Right cardiac atrium (tissue), 5 donors: ENCODE measurements at regions not wholly inside any gene's neighbourhood (a gene's known extent, or its start where the extent isn't known, plus 50 kb on each side); places are given as distances from the start of the nearest gene placed in this dataset.

Experiments
- ATAC-seq, 2 donors: fragments of 200-7000 bp; cut with Tn5 transposase; one replicate each; pipeline versions ENCODE4 v1.8.0 to v1.9.1; 2020; ENCODE audit warnings: moderate library complexity in 2 of 2, mild to moderate bottlenecking in 1 of 2
- DNase-seq, 3 donors: peaks; one replicate each; pipeline ENCODE4 v3.0.0-alpha.2; 2020
- H3K27ac ChIP-seq: one replicate; pipeline ENCODE4 v1.5.1; 2013; ENCODE audit warnings: mild to moderate bottlenecking, low read length, control low read depth, moderate library complexity
- H3K27me3 ChIP-seq: one replicate; pipeline ENCODE4 v1.6.1; 2013; ENCODE audit not compliant: control insufficient read depth, insufficient read depth
- H3K4me1 ChIP-seq: one replicate; pipeline ENCODE4 v1.6.1; 2013; ENCODE audit warnings: low read length; ENCODE audit not compliant: control insufficient read depth, insufficient read depth
- H3K4me3 ChIP-seq: one replicate; pipeline ENCODE4 v1.5.1; 2013; ENCODE audit warnings: low read length, control low read depth
- H3K9me3 ChIP-seq: one replicate; pipeline ENCODE4 v1.6.1; 2013; ENCODE audit warnings: low read length; ENCODE audit not compliant: control insufficient read depth
- WGBS: extraction: QIAGEN DNeasy Blood & Tissue Kit; methylation state at CpG from one replicate; pipeline ENCODE4 v1.1.7; 2013; 5-methylcytosine and 5-hydroxymethylcytosine counted together
- intact Hi-C, 4 donors: fragments of 100-400 bp; cut with DNase I; formaldehyde crosslinking; loops; one replicate each; pipeline versions ENCODE4 v1.11.0 to v1.14.0; 2022 to 2023
- donor health status: healthy with polysubstance abuse.
- donor health status: DM: no; HTN: yes; CAD: no.
- donor health status: DM: no; HTN: no; CAD: no.
- donor health status: DM: no; HTN: yes; CAD: no; lungs with severe emphysema.
- donor health status: DM: yes; HTN: yes; CAD: no.

- H3K27ac ChIP-seq = no peak overlapping the region
- intact Hi-C loops = no loop called here
- no peaks in the 10 kb centered on the region for H3K27me3 ChIP-seq
- no peaks in the 10 kb centered on the region for H3K4me1 ChIP-seq
- ATAC-seq (no peak), DNase-seq (no peak)
- no peaks in the 10 kb centered on the region for H3K9me3 ChIP-seq
- no peak overlapping the region for H3K4me3 ChIP-seq
These were observed 52.5 kb upstream of the PITX2 start for GRCh38 chr4:110675426-110675825.

DNA sequence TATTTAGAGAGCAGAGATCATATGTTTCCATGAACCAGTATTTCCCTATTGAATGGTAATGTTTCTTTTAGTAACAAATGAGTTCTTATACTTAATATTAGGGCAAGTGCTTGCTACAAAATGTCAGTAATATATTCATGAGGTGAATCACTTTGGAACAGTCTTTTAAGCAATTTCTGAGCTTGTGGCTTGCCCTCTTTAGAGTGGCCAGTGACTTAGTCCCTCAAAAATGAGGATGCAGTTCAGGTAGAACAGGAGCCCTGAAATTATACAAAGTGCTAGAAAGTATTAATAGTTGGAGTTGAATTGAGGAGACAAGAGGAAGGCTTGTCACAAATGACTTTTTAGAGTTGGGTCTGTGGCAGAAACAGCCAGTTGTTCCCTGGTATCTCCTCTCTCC lies 53.4 kb upstream of the PITX2 start:
- Histone ChIP-seq H3K9me3 (no peaks in the 10 kb centered on the region), H3K4me3 (no peak overlapping the region), H3K27me3 (no peaks in the 10 kb centered on the region), H3K4me1 (no peaks in the 10 kb centered on the region), H3K27ac (no peak overlapping the region)
- DNase-seq (no peak), ATAC-seq (no peak)
- intact Hi-C loops = no loop called here

- Histone ChIP-seq H3K4me1 (no peaks in the 10 kb centered on the region), H3K9me3 (no peaks in the 10 kb centered on the region), H3K27me3 (no peaks in the 10 kb centered on the region), H3K27ac (no peak overlapping the region), H3K4me3 (no peak overlapping the region)
- intact Hi-C loops = no loop called here
- WGBS = 21% methylated on average over 1 of the region's 1 CpG
- DNase-seq = peak in 2 of 3 donors; percentile 13 to 45
- ATAC-seq = no peak
These were observed 55.8 kb upstream of the PITX2 start for GRCh38 chr4:110678517-110679227.

GRCh38 chr4:110680265-110680664 lies 57.4 kb upstream of the PITX2 start:
- WGBS = 65% methylated on average over 4 of the region's 4 CpGs
- no peaks in the 10 kb centered on the region for H3K4me1 ChIP-seq
- H3K27me3 ChIP-seq = no peaks in the 10 kb centered on the region
- no peak overlapping the region for H3K27ac ChIP-seq
- ATAC-seq = no peak
- intact Hi-C loops = no loop called here
- DNase-seq = no peak
- H3K4me3 ChIP-seq = no peak overlapping the region
- H3K9me3 ChIP-seq = no peaks in the 10 kb centered on the region

DNA sequence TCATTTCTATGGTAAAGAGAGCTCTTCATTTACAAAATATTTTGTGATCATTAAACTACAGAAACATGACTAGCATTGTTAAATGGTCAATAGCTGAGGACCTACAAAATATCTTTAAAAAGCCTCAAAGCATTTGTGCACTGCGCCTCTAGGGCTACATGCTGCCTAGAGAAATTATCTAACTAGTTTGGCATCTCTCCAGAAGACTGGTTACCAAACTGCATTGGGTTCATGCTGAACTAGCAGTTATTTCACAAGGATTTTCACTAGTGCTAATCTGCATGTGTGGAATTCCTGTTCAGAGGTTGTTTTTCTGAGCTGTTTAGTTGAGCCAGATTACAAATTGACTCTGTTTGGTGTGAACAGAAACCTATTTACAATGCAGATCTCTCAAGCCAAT lies 58.5 kb upstream of the PITX2 start:
- H3K4me3 ChIP-seq = no peak overlapping the region
- no peaks in the 10 kb centered on the region for H3K4me1 ChIP-seq
- no peak overlapping the region for H3K27ac ChIP-seq
- no peaks in the 10 kb centered on the region for H3K9me3 ChIP-seq
- no peaks in the 10 kb centered on the region for H3K27me3 ChIP-seq
- intact Hi-C loops = no loop called here
- WGBS = 68% methylated on average over 1 of the region's 1 CpG
- DNase-seq (no peak), ATAC-seq (no peak)

GRCh38 chr4:110682311-110682710 lies 59.4 kb upstream of the PITX2 start:
- 80% methylated on average over 1 of the region's 1 CpG for WGBS
- no peak overlapping the region for H3K27ac ChIP-seq

GRCh38 chr4:110683601-110684000 lies 60.7 kb upstream of the PITX2 start:
- intact Hi-C loops = no loop called here
- no peaks in the 10 kb centered on the region for H3K9me3 ChIP-seq
- H3K27me3 ChIP-seq = no peaks in the 10 kb centered on the region
- DNase-seq = no peak
- WGBS = 82% methylated on average over 11 of the region's 11 CpGs
- H3K4me1 ChIP-seq = no peaks in the 10 kb centered on the region
- no peak overlapping the region for H3K4me3 ChIP-seq
- no peak for ATAC-seq
- no peak overlapping the region for H3K27ac ChIP-seq

More at GRCh38 chr4:110682311-110682710, 59.4 kb upstream of the PITX2 start:
- H3K9me3 ChIP-seq = no peaks in the 10 kb centered on the region
- intact Hi-C loops = no loop called here
- no peaks in the 10 kb centered on the region for H3K4me1 ChIP-seq
- ATAC-seq (no peak), DNase-seq (no peak)
- no peaks in the 10 kb centered on the region for H3K27me3 ChIP-seq
- H3K4me3 ChIP-seq = no peak overlapping the region

DNA sequence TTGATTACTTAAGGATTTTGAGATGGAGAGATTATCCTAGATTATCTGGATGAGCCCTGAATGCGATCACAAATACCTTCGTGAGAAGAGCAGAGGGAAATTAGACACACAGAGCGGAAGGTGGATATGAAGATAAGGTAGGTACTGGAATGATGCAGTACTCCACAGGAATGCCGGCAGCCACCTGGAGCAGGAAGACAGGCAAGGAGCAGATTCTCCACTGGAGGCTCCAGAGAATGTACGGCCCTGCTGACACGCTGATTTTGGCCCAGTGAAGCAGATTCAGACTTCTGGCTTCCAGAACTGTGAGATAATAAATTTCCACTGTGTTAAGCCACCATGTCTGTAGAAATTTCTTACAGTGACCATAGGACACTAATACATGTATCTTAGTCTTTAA lies 79.4 kb upstream of the PITX2 start:
- ATAC-seq (no peak), DNase-seq (no peak)
- intact Hi-C loops = no loop called here
- WGBS = 80% methylated on average over 6 of the region's 6 CpGs
- H3K27ac ChIP-seq = no peak overlapping the region
- no peaks in the 10 kb centered on the region for H3K4me1 ChIP-seq
- no peaks in the 10 kb centered on the region for H3K9me3 ChIP-seq
- no peaks in the 10 kb centered on the region for H3K27me3 ChIP-seq
- H3K4me3 ChIP-seq = no peak overlapping the region

DNA sequence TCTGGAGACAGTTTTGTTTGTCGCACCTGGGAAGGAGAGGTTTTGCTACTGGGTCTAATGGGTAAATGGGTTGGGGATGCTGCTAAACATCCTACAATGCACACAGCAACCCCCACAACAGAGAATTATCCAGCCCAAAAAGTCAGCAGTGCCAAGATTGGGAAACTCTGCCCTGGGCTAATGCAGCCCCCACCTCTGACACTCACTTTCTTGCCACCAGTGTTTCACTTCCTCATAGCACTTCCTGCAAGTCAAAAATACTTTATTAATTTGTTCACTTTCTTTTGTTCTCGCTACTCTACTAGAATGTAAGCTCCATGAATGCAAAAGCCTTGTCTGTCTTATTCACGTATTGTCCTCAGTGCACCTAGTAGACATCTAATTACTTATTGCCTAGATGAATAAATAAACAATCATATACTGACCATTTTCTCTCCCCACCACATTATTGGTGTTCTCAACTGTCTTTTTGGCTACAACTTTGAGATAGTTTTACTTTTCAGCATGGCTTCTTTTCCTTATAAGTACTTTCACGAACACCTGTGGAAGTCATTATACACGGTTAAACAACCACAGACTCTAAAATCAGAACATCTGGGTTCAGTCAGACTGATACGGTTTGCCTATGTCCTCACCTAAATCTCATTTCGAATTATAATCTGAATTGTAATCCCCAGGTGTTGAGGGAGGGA lies 82.0 kb upstream of the PITX2 start:
- WGBS = 79% methylated on average over 7 of the region's 7 CpGs
- Histone ChIP-seq H3K9me3 (no peaks in the 10 kb centered on the region), H3K4me1 (no peaks in the 10 kb centered on the region), H3K27me3 (no peaks in the 10 kb centered on the region), H3K27ac (no peak overlapping the region), H3K4me3 (no peak overlapping the region)
- intact Hi-C loops = no loop called here
- ATAC-seq (no peak), DNase-seq (no peak)

DNA sequence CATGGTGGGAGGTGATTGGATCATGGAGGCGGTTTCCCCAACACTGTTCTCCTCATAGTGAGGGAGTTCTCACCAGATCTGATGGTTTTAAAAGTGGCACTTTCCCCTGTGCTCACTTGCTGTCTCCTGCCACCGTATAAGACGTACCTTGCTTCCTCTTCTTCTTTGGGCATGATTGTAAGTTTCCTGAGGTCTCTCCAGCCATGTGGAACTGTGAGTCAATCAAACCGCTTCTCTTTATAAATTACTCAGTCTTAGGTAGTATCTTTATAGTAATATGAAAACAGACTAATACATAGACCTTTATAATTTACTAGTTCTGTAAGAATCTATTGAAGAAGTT lies 82.5 kb upstream of the PITX2 start:
- intact Hi-C loops = no loop called here
- ATAC-seq = no peak
- 87% methylated on average over 4 of the region's 4 CpGs for WGBS
- no peaks in the 10 kb centered on the region for H3K27me3 ChIP-seq
- no peaks in the 10 kb centered on the region for H3K4me1 ChIP-seq
- H3K9me3 ChIP-seq = no peaks in the 10 kb centered on the region
- H3K27ac ChIP-seq = no peak overlapping the region
- no peak for DNase-seq
- H3K4me3 ChIP-seq = no peak overlapping the region

DNA sequence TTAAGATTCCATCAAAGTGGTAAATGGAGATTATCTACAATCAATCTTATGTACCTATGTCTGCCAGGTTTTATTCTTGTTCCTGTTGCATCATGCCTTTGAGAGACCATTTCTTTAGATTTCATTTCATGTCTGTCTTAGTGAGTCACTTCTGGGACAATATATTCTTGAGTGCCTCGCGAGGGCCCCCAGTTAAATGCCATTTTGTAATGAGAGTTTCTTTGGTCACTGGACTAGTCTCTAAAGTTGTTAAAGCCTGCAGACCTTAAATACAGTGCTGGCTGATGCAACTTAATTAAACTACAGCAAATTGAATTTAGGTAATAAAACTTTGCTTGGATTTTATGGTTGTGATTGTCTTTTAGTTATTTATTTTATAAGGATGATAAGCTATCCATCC lies 87.2 kb upstream of the PITX2 start:
- Histone ChIP-seq H3K27me3 (no peaks in the 10 kb centered on the region), H3K9me3 (no peaks in the 10 kb centered on the region), H3K27ac (no peak overlapping the region), H3K4me1 (no peaks in the 10 kb centered on the region), H3K4me3 (no peak overlapping the region)
- WGBS = 88% methylated on average over 2 of the region's 2 CpGs
- DNase-seq (no peak), ATAC-seq (no peak)
- intact Hi-C loops = no loop called here

GRCh38 chr4:110712486-110712885 lies 89.6 kb upstream of the PITX2 start:
- intact Hi-C loops = no loop called here
- Histone ChIP-seq H3K27me3 (no peaks in the 10 kb centered on the region), H3K9me3 (no peaks in the 10 kb centered on the region), H3K4me1 (no peaks in the 10 kb centered on the region), H3K27ac (no peak overlapping the region), H3K4me3 (no peak overlapping the region)
- no peak for ATAC-seq
- WGBS = 77% methylated on average over 3 of the region's 3 CpGs
- no peak for DNase-seq
